ENCODE measurements at regions not wholly inside any gene's neighbourhood (a gene's known extent, or its start where the extent isn't known, plus 50 kb on each side); places are given as distances from the start of the nearest gene placed in this dataset.
A peak's percentile ranks its signal among the peaks of the same experiment; 100 is the strongest.

- H2BK120ac ChIP-seq (replicated peaks; ENCODE audit: low read depth, low read length), result no peak overlapping the region
- H3K23me2 ChIP-seq (ENCODE audit: low read depth, low read length), result no peaks in the 10 kb centered on the region
- H2BK5ac ChIP-seq (ENCODE audit: low read depth, low read length), result no peak overlapping the region
- H4K8ac ChIP-seq (ENCODE audit: extremely low read depth, insufficient read depth, low read length), result no peak overlapping the region
- no peak overlapping the region for H2AFZ ChIP-seq (ENCODE audit: low read length)
- H3K79me2 ChIP-seq (ENCODE audit: control insufficient read depth in 1 of 2, insufficient read depth in 2 of 2, low read length in 2 of 2), result no peaks in the 10 kb centered on the region
- no peak overlapping the region for H3K4ac ChIP-seq (replicated peaks; ENCODE audit: insufficient read length, low read depth, low read length)
- no peaks in the 10 kb centered on the region for H3K79me1 ChIP-seq (ENCODE audit: low read depth, low read length)
- H3K9ac ChIP-seq (replicated peaks in 1 of 4; ENCODE audit: extremely low read depth in 1 of 4, low read depth in 3 of 4, low read length in 3 of 4), result no peak overlapping the region
- no peak overlapping the region for H2AK5ac ChIP-seq (ENCODE audit: low read depth, low read length)
- H4K91ac ChIP-seq (replicated peaks; ENCODE audit: insufficient read length, low read length), result no peak overlapping the region
- H3K4me1 ChIP-seq (replicated peaks in 1 of 4; ENCODE audit: control insufficient read depth in 3 of 4, insufficient read depth in 4 of 4, low read length in 3 of 4), result peaks cover 0 to 6% (median 4%) of the 10 kb centered on the region in 4 experiments; a peak in 3 of 7 replicates
- no peaks in the 10 kb centered on the region for H3K9me3 ChIP-seq (ENCODE audit: insufficient read depth in 2 of 2, low read depth in 1 of 2, low read length in 1 of 2)
- H3K27me3 ChIP-seq (replicated peaks in 1 of 4; ENCODE audit: control insufficient read depth in 3 of 4, extremely low read depth in 1 of 4, insufficient read depth in 3 of 4, low read length in 3 of 4), result no peaks in the 10 kb centered on the region
- H4K20me1 ChIP-seq (replicated peaks in 1 of 2; ENCODE audit: control insufficient read depth in 1 of 2, insufficient read depth in 2 of 2, low read length in 2 of 2), result no peaks in the 10 kb centered on the region
- ChIA-PET POLR2A (ENCODE audit: partially characterized antibody) (no interaction called here), CTCF (ENCODE audit: partially characterized antibody) (no interaction called here)
- no peak overlapping the region for H3K56ac ChIP-seq (replicated peaks; ENCODE audit: insufficient read length, low read depth, low read length)
- H3K4me3 ChIP-seq (ENCODE audit: extremely low read depth in 1 of 4, insufficient read depth in 2 of 4, low read depth in 3 of 4, low read length in 4 of 4), result no peak overlapping the region
- H4K5ac ChIP-seq (ENCODE audit: insufficient read length, low read depth, low read length), result no peak overlapping the region
- FAIRE-seq (peak; percentile 58), DNase-seq (ENCODE audit: low read depth in 1 of 2, low spot score in 2 of 2) (no peak)
- H2BK15ac ChIP-seq (ENCODE audit: low read length), result no peak overlapping the region
- H3K36me3 ChIP-seq (ENCODE audit: control insufficient read depth in 2 of 4, insufficient read depth in 4 of 4, low read length in 3 of 4), result no peaks in the 10 kb centered on the region
- H3K14ac ChIP-seq (ENCODE audit: insufficient read length), result no peak overlapping the region
- no peak overlapping the region for H2BK20ac ChIP-seq (ENCODE audit: low read length)
- no peak overlapping the region for H3K27ac ChIP-seq (ENCODE audit: low read depth, low read length)
- WGBS, 2 experiments (ENCODE audit: extremely low coverage in 1 of 2, insufficient coverage in 1 of 2, insufficient read length in 1 of 2, insufficient replicate concordance in 2 of 2, low coverage in 1 of 2, low lambda C conversion rate in 2 of 2, missing lambda C conversion rate in 1 of 2), result 50% methylated on average over 1 of the region's 1 CpG; no CpG with 5 or more reads in 1 of the 2 experiments
- peak overlapping the region in 1 of 2 experiments; percentile 11; a peak in 1 of 4 replicates for H3K4me2 ChIP-seq (ENCODE audit: insufficient read depth in 1 of 2, low read depth in 2 of 2, low read length in 2 of 2)
- no peak overlapping the region for H2BK12ac ChIP-seq (ENCODE audit: low read depth, low read length)
- no peak overlapping the region for H3K18ac ChIP-seq (ENCODE audit: extremely low read depth, low read length)
- no peak overlapping the region for H3K23ac ChIP-seq (ENCODE audit: insufficient read length)
- no peak for TF ChIP-seq NRF1 (IDR thresholded peaks at IDR 0.05; ENCODE audit: low read depth, low read length)
- no peak for TF ChIP-seq HDAC2 (IDR thresholded peaks at IDR 0.05; ENCODE audit: borderline replicate concordance in 1 of 2, low read depth in 2 of 2, low read length in 2 of 2)
- TF ChIP-seq TEAD4 (IDR thresholded peaks at IDR 0.05; ENCODE audit: low read depth, low read length), result peak; percentile 76
- TF ChIP-seq NANOG (IDR thresholded peaks at IDR 0.05; ENCODE audit: insufficient read depth, low read depth, low read length, poor library complexity, severe bottlenecking), result no peak
- no peak for TF ChIP-seq RXRA (IDR thresholded peaks at IDR 0.05; ENCODE audit: insufficient read depth, low read depth, low read length)
- no peak for TF ChIP-seq SAP30 (IDR thresholded peaks at IDR 0.05; ENCODE audit: insufficient read depth, insufficient replicate concordance, low read length)
- TF ChIP-seq RAD21 (IDR thresholded peaks at IDR 0.05 in 1 of 2, conservative IDR thresholded peaks at IDR 0.05 in 1 of 2; ENCODE audit: low read depth in 2 of 2, low read length in 2 of 2), result no peak
These were observed 632.0 kb downstream of the IQCM start for GRCh38 chr4:149183638-149184037.

All from H1 (cell line).